22Rv1 (cell line): ENCODE measurements at regions not wholly inside any gene's neighbourhood (a gene's known extent, or its start where the extent isn't known, plus 50 kb on each side); places are given as distances from the start of the nearest gene placed in this dataset.

Experiments used
- CTCF ChIP-seq: fragments of 450-650 bp; IDR thresholded peaks from 2 replicates; pipeline ENCODE4 v1.5.1; 2017; ENCODE audit warnings: mild to moderate bottlenecking
- ZFX ChIP-seq: fragments of 450-650 bp; IDR thresholded peaks from 2 replicates; pipeline ENCODE4 v1.6.1; 2017; ENCODE audit warnings: antibody characterized with exemption, borderline replicate concordance

DNA sequence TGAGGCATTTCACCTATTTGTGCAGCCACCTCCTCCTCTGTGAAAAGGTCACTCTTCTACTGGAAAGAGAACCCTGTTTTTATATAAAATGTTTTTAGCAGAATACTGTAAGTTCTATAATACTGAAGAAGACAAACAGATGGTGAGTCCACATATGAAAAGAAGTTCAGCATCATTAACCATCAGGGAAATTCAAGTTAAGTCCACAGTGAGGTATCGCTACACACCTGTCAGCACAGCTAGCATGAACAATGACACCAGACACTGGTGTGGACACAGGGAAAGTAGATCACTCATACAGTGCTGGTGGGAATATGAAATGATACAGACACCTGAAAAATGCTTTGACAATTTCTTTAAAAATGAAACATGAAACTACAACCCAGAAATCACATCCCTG is 133.0 kb downstream of the MAD2L1 start:
- TF ChIP-seq CTCF: no peak
- TF ChIP-seq ZFX: no peak
